B cell (primary cell): ENCODE measurements at regions not wholly inside any gene's neighbourhood (a gene's known extent, or its start where the extent isn't known, plus 50 kb on each side); places are given as distances from the start of the nearest gene placed in this dataset.

Source experiments
- CTCF ChIP-seq: fragments of 200-600 bp; IDR thresholded peaks from one replicate; pipeline ENCODE4 v1.8.0; 2022; ENCODE audit warnings: antibody characterized with exemption, mild to moderate bottlenecking
- EZH2 ChIP-seq: IDR thresholded peaks from 2 replicates; pipeline ENCODE4 v1.6.1; 2012; ENCODE audit warnings: borderline replicate concordance, low read depth, mild to moderate bottlenecking, moderate library complexity, low read length; ENCODE audit not compliant: insufficient read depth, poor library complexity, severe bottlenecking

- TF ChIP-seq CTCF, result no peak
- no peak for TF ChIP-seq EZH2
Measured at GRCh38 chr5:135216471-135217343, 182.3 kb downstream of the MACROH2A1 start.
